CD4-positive, alpha-beta memory T cell (primary cell): ENCODE measurements at regions not wholly inside any gene's neighbourhood (a gene's known extent, or its start where the extent isn't known, plus 50 kb on each side); places are given as distances from the start of the nearest gene placed in this dataset.

ENCODE experiments used
- CTCF ChIA-PET: fragments of 350-600 bp; sonication (Branson Sonifier 250); formaldehyde crosslinking; loops from one replicate; lab custom pipeline; 2021; ENCODE audit warnings: inconsistent platforms; ENCODE audit not compliant: partially characterized antibody; lab: Charles Lee
- POLR2A ChIA-PET: fragments of 350-600 bp; sonication (Branson Sonifier 250); formaldehyde crosslinking; loops from one replicate; lab custom pipeline; 2021; ENCODE audit not compliant: partially characterized antibody; lab: Charles Lee
- DNase-seq, 5 donors: peaks; one replicate each; pipeline versions ENCODE4 v3.0.0 to v3.0.0-alpha.2; 2020 to 2022; ENCODE audit warnings: mixed read lengths in 1 of 5
- H3K27ac ChIP-seq: one replicate; pipeline ENCODE4 v1.7.0; 2013; ENCODE audit warnings: low read depth, low read length
- H3K27me3 ChIP-seq: 2 replicates; pipeline ENCODE4 v1.7.0; 2013; ENCODE audit warnings: mild to moderate bottlenecking, low read length, moderate library complexity; ENCODE audit not compliant: insufficient read depth
- H3K36me3 ChIP-seq: 2 replicates; pipeline ENCODE4 v1.7.0; 2013; ENCODE audit warnings: mild to moderate bottlenecking, low read length, moderate library complexity; ENCODE audit not compliant: insufficient read depth
- H3K4me1 ChIP-seq: 2 replicates; pipeline ENCODE4 v1.7.0; 2013; ENCODE audit warnings: mild to moderate bottlenecking, low read length, moderate library complexity; ENCODE audit not compliant: insufficient read depth
- H3K4me3 ChIP-seq, 2 donors: one replicate each; pipeline ENCODE4 v1.7.0; 2013; ENCODE audit warnings: low read length in 2 of 2, mild to moderate bottlenecking in 1 of 2
- H3K9me3 ChIP-seq, 2 donors: one replicate each; pipeline ENCODE4 v1.7.0; 2013; ENCODE audit warnings: low read length in 2 of 2, control low read depth in 1 of 2; ENCODE audit not compliant: control insufficient read depth in 1 of 2
- H3K27ac Mint-ChIP-seq, 7 donors: one replicate each; pipeline ENCODE4 v1.8.0; 2020 to 2021; ENCODE audit warnings: mixed read lengths in 7 of 7, mild to moderate bottlenecking in 6 of 7, inconsistent platforms in 3 of 7, moderate library complexity in 3 of 7
- H3K27me3 Mint-ChIP-seq, 2 donors: one replicate each; pipeline ENCODE4 v1.8.0; 2020 to 2021; ENCODE audit warnings: mixed read lengths in 2 of 2
- H3K36me3 Mint-ChIP-seq, 2 donors: one replicate each; pipeline ENCODE4 v1.8.0; 2020 to 2021; ENCODE audit warnings: mixed read lengths in 2 of 2, inconsistent platforms in 1 of 2, mild to moderate bottlenecking in 1 of 2
- H3K4me1 Mint-ChIP-seq, 4 donors: one replicate each; pipeline ENCODE4 v1.8.0; 2020 to 2021; ENCODE audit warnings: mixed read lengths in 4 of 4, mild to moderate bottlenecking in 1 of 4
- H3K4me3 Mint-ChIP-seq, 8 donors: one replicate each; pipeline ENCODE4 v1.8.0; 2020 to 2021; ENCODE audit warnings: mixed read lengths in 8 of 8, mild to moderate bottlenecking in 7 of 8, moderate library complexity in 6 of 8, inconsistent platforms in 3 of 8
- H3K9me3 Mint-ChIP-seq, 8 donors: one replicate each; pipeline ENCODE4 v1.8.0; 2020 to 2021; ENCODE audit warnings: mixed read lengths in 8 of 8, mild to moderate bottlenecking in 5 of 8, inconsistent platforms in 3 of 8, moderate library complexity in 1 of 8
- intact Hi-C: fragments of 100-400 bp; cut with micrococcal nuclease; formaldehyde crosslinking; loops from one replicate; pipeline ENCODE4 v1.15.1; 2023

- Mint-ChIP-seq H3K27me3 (no peaks in the 10 kb centered on the region), H3K4me3 (peak overlapping the region; percentile 79 to 97 (median 89)), H3K9me3 (no peaks in the 10 kb centered on the region), H3K27ac (peak overlapping the region; percentile 92 to 100 (median 95)), H3K4me1 (peaks cover 28 to 78% (median 48%) of the 10 kb centered on the region in 4 donors), H3K36me3 (peaks cover 0 to 3% of the 10 kb centered on the region in 2 donors)
- peak overlapping the region; percentile 91 for H3K27ac ChIP-seq
- no peaks in the 10 kb centered on the region for H3K36me3 ChIP-seq
- POLR2A ChIA-PET, result interaction anchor here (1.1 to 14.5 kb wide), 8 partner anchors 9 to 115 kb away, joined by 3 to 1104 read pairs (median 256); partner anchors contain the start of gene CHD2
- H3K27me3 ChIP-seq, result no peaks in the 10 kb centered on the region
- no peaks in the 10 kb centered on the region for H3K9me3 ChIP-seq
- H3K4me3 ChIP-seq, result peak overlapping the region in 1 of 2 donors; percentile 84
- DNase-seq, result peak in 2 of 5 donors; percentile 30 to 50
- CTCF ChIA-PET, result interaction anchor here (1.0 to 5.1 kb wide), 7 partner anchors 8 to 106 kb away, joined by 3 to 121 read pairs (median 37); no protein-coding TSS in a partner anchor
- intact Hi-C loops, result no loop called here
- peaks cover 67% of the 10 kb centered on the region for H3K4me1 ChIP-seq
Measured at GRCh38 chr15:92811148-92811913, 88.8 kb upstream of the CHD2 start.

- intact Hi-C loops, result no loop called here
- Histone ChIP-seq H3K4me3 (no peak overlapping the region), H3K9me3 (no peaks in the 10 kb centered on the region), H3K27ac (peak overlapping the region; percentile 42), H3K36me3 (no peaks in the 10 kb centered on the region), H3K4me1 (peaks cover 72% of the 10 kb centered on the region), H3K27me3 (no peaks in the 10 kb centered on the region)
- Mint-ChIP-seq H3K9me3 (no peaks in the 10 kb centered on the region), H3K36me3 (peaks cover 0 to 3% of the 10 kb centered on the region in 2 donors), H3K27ac (peak overlapping the region; percentile 89 to 98 (median 93)), H3K4me3 (peak overlapping the region in 6 of 8 donors; percentile 13 to 94 (median 46)), H3K27me3 (no peaks in the 10 kb centered on the region), H3K4me1 (peaks cover 29 to 82% (median 48%) of the 10 kb centered on the region in 4 donors)
- ChIA-PET CTCF (interaction anchor here (2.0 to 5.1 kb wide), 5 partner anchors 21 to 105 kb away, joined by 6 to 121 read pairs (median 50); partner anchors contain the start of gene CHD2), POLR2A (interaction anchor here (5.3 to 14.5 kb wide), 5 partner anchors 8 to 103 kb away, joined by 232 to 1104 read pairs (median 295); partner anchors contain the start of gene CHD2)
- no peak for DNase-seq
Measured at GRCh38 chr15:92812271-92812670, 87.9 kb upstream of the CHD2 start.

- Mint-ChIP-seq H3K4me3 (peak overlapping the region; percentile 52 to 93 (median 82)), H3K27me3 (no peaks in the 10 kb centered on the region), H3K36me3 (peaks cover 0 to 3% of the 10 kb centered on the region in 2 donors), H3K27ac (peak overlapping the region; percentile 92 to 100 (median 95)), H3K9me3 (no peaks in the 10 kb centered on the region), H3K4me1 (peaks cover 32 to 83% (median 51%) of the 10 kb centered on the region in 4 donors)
- Histone ChIP-seq H3K4me1 (peaks cover 75% of the 10 kb centered on the region), H3K4me3 (peak overlapping the region in 1 of 2 donors; percentile 13), H3K27me3 (no peaks in the 10 kb centered on the region), H3K27ac (peak overlapping the region; percentile 42), H3K36me3 (no peaks in the 10 kb centered on the region), H3K9me3 (no peaks in the 10 kb centered on the region)
- CTCF ChIA-PET, result interaction anchor here (1.0 to 2.0 kb wide), 8 partner anchors 16 to 104 kb away, joined by 3 to 10 read pairs (median 5); partner anchors contain the start of gene CHD2
- POLR2A ChIA-PET, result interaction anchor here (1.2 to 14.5 kb wide), 6 partner anchors 10 to 102 kb away, joined by 3 to 1104 read pairs (median 288); partner anchors contain the start of gene CHD2
- peak; percentile 48 to 89 (median 85) for DNase-seq
- intact Hi-C loops, result no loop called here
Measured at GRCh38 chr15:92813485-92813884, 86.6 kb upstream of the CHD2 start.

GRCh38 chr15:92817339-92817886 is 82.7 kb upstream of the CHD2 start:
- no peaks in the 10 kb centered on the region for H3K9me3 Mint-ChIP-seq
- no peaks in the 10 kb centered on the region for H3K27me3 Mint-ChIP-seq
- peak overlapping the region; percentile 63 to 84 (median 68) for H3K4me3 Mint-ChIP-seq
- intact Hi-C loops, result no loop called here
- Histone ChIP-seq H3K4me3 (peak overlapping the region in 1 of 2 donors; percentile 5), H3K27me3 (no peaks in the 10 kb centered on the region), H3K9me3 (no peaks in the 10 kb centered on the region), H3K27ac (peak overlapping the region; percentile 16), H3K4me1 (peaks cover 84% of the 10 kb centered on the region), H3K36me3 (no peaks in the 10 kb centered on the region)
- no peak for DNase-seq
- H3K4me1 Mint-ChIP-seq, result peaks cover 41 to 79% (median 63%) of the 10 kb centered on the region in 4 donors
- peaks cover 0 to 6% of the 10 kb centered on the region in 2 donors for H3K36me3 Mint-ChIP-seq
- ChIA-PET CTCF (interaction anchor here (1.0 to 4.5 kb wide), 5 partner anchors 8 to 82 kb away, joined by 3 to 37 read pairs (median 4); partner anchors contain the start of gene CHD2), POLR2A (interaction anchor here (0.6 to 11.2 kb wide), 11 partner anchors 7 to 932 kb away, joined by 3 to 444 read pairs (median 12); partner anchors contain the start of gene CHD2)
- H3K27ac Mint-ChIP-seq, result peak overlapping the region; percentile 82 to 99 (median 95)

- H3K4me1 Mint-ChIP-seq, result peaks cover 41 to 81% (median 62%) of the 10 kb centered on the region in 4 donors
- no peaks in the 10 kb centered on the region for H3K27me3 Mint-ChIP-seq
- ChIA-PET POLR2A (interaction anchor here (1.4 to 11.2 kb wide), 10 partner anchors 9 to 98 kb away, joined by 4 to 444 read pairs (median 30); partner anchors contain the start of gene CHD2), CTCF (interaction anchor here (0.8 to 5.7 kb wide), 6 partner anchors 9 to 82 kb away, joined by 3 to 57 read pairs (median 14); partner anchors contain the start of gene CHD2)
- intact Hi-C loops, result no loop called here
- Histone ChIP-seq H3K9me3 (no peaks in the 10 kb centered on the region), H3K27ac (peak overlapping the region; percentile 74), H3K27me3 (no peaks in the 10 kb centered on the region), H3K4me1 (peaks cover 81% of the 10 kb centered on the region), H3K36me3 (no peaks in the 10 kb centered on the region), H3K4me3 (peak overlapping the region; percentile 79 to 86)
- H3K4me3 Mint-ChIP-seq, result peak overlapping the region; percentile 74 to 93 (median 91)
- DNase-seq, result no peak
- H3K9me3 Mint-ChIP-seq, result no peaks in the 10 kb centered on the region
- H3K27ac Mint-ChIP-seq, result peak overlapping the region; percentile 97 to 99 (median 99)
- peaks cover 0 to 4% of the 10 kb centered on the region in 2 donors for H3K36me3 Mint-ChIP-seq
Measured at GRCh38 chr15:92818651-92819277, 81.4 kb upstream of the CHD2 start.
